Kidney epithelial cell (primary cell): ENCODE measurements at regions not wholly inside any gene's neighbourhood (a gene's known extent, or its start where the extent isn't known, plus 50 kb on each side); places are given as distances from the start of the nearest gene placed in this dataset.

ENCODE experiments used
- DNase-seq: peaks from one replicate; pipeline ENCODE4 v3.0.0-alpha.2; 2010; ENCODE audit warnings: low read depth
- H3K27me3 ChIP-seq: 2 replicates; pipeline ENCODE4 v1.6.0; 2011; ENCODE audit warnings: low read length; ENCODE audit not compliant: control insufficient read depth, insufficient read depth
- H3K36me3 ChIP-seq: 2 replicates; pipeline ENCODE4 v1.5.1; 2011; ENCODE audit warnings: low read length; ENCODE audit not compliant: control insufficient read depth, insufficient read depth
- H3K4me3 ChIP-seq: 2 replicates; pipeline ENCODE4 v1.5.1; 2011; ENCODE audit warnings: low read depth, mild to moderate bottlenecking, control low read depth, low read length
- CTCF ChIP-seq: IDR thresholded peaks from 2 replicates; pipeline ENCODE4 v1.5.1; 2011; ENCODE audit warnings: mild to moderate bottlenecking, moderate library complexity, low read length, control low read depth, inconsistent platforms; ENCODE audit not compliant: insufficient read depth, poor library complexity, severe bottlenecking

GRCh38 chr18:53686965-53687364 is 537.5 kb downstream of the MBD2 start:
- DNase-seq = no peak
- H3K4me3 ChIP-seq = no peak overlapping the region
- no peak for TF ChIP-seq CTCF

GRCh38 chr18:53682796-53683195 is 541.7 kb downstream of the MBD2 start:
- H3K27me3 ChIP-seq = no peaks in the 10 kb centered on the region
- no peak overlapping the region for H3K4me3 ChIP-seq
- H3K36me3 ChIP-seq = no peaks in the 10 kb centered on the region
- DNase-seq = no peak
- no peak for TF ChIP-seq CTCF

More at GRCh38 chr18:53686965-53687364, 537.5 kb downstream of the MBD2 start:
- H3K36me3 ChIP-seq = no peaks in the 10 kb centered on the region
- no peaks in the 10 kb centered on the region for H3K27me3 ChIP-seq

- DNase-seq = no peak
- no peaks in the 10 kb centered on the region for H3K36me3 ChIP-seq
- no peak for TF ChIP-seq CTCF
Observed at GRCh38 chr18:53677480-53677879, 547.0 kb downstream of the MBD2 start.

GRCh38 chr18:53665701-53666100 is 558.8 kb downstream of the MBD2 start:
- Histone ChIP-seq H3K27me3 (no peaks in the 10 kb centered on the region), H3K36me3 (no peaks in the 10 kb centered on the region), H3K4me3 (no peak overlapping the region)
- TF ChIP-seq CTCF = no peak
- no peak for DNase-seq

More at GRCh38 chr18:53677480-53677879, 547.0 kb downstream of the MBD2 start:
- no peak overlapping the region for H3K4me3 ChIP-seq
- no peaks in the 10 kb centered on the region for H3K27me3 ChIP-seq

- no peak for TF ChIP-seq CTCF
- H3K27me3 ChIP-seq = no peaks in the 10 kb centered on the region
- H3K36me3 ChIP-seq = no peaks in the 10 kb centered on the region
- H3K4me3 ChIP-seq = no peak overlapping the region
- no peak for DNase-seq
Observed at GRCh38 chr18:53664575-53664974, 559.9 kb downstream of the MBD2 start.

- no peak overlapping the region for H3K4me3 ChIP-seq
- TF ChIP-seq CTCF = no peak
- no peaks in the 10 kb centered on the region for H3K27me3 ChIP-seq
- DNase-seq = no peak
- H3K36me3 ChIP-seq = no peaks in the 10 kb centered on the region
Observed at GRCh38 chr18:53660306-53660705, 564.2 kb downstream of the MBD2 start.
